H7 (cell line): ENCODE measurements at regions not wholly inside any gene's neighbourhood (a gene's known extent, or its start where the extent isn't known, plus 50 kb on each side); places are given as distances from the start of the nearest gene placed in this dataset.

Experiments
- DNase-seq: peaks from one replicate; pipeline ENCODE4 v3.0.0; 2012
- H3K27me3 ChIP-seq: 2 replicates; pipeline ENCODE4 v1.6.0; 2011; ENCODE audit warnings: mild to moderate bottlenecking, low read length; ENCODE audit not compliant: control insufficient read depth, insufficient read depth
- H3K36me3 ChIP-seq: replicated peaks from 2 replicates; pipeline ENCODE4 v1.5.1; 2011; ENCODE audit warnings: low read length; ENCODE audit not compliant: control insufficient read depth, insufficient read depth
- H3K4me3 ChIP-seq: 2 replicates; pipeline ENCODE4 v1.5.1; 2011; ENCODE audit warnings: low read depth, mild to moderate bottlenecking, control low read depth, low read length, moderate library complexity; ENCODE audit not compliant: insufficient read depth

DNA sequence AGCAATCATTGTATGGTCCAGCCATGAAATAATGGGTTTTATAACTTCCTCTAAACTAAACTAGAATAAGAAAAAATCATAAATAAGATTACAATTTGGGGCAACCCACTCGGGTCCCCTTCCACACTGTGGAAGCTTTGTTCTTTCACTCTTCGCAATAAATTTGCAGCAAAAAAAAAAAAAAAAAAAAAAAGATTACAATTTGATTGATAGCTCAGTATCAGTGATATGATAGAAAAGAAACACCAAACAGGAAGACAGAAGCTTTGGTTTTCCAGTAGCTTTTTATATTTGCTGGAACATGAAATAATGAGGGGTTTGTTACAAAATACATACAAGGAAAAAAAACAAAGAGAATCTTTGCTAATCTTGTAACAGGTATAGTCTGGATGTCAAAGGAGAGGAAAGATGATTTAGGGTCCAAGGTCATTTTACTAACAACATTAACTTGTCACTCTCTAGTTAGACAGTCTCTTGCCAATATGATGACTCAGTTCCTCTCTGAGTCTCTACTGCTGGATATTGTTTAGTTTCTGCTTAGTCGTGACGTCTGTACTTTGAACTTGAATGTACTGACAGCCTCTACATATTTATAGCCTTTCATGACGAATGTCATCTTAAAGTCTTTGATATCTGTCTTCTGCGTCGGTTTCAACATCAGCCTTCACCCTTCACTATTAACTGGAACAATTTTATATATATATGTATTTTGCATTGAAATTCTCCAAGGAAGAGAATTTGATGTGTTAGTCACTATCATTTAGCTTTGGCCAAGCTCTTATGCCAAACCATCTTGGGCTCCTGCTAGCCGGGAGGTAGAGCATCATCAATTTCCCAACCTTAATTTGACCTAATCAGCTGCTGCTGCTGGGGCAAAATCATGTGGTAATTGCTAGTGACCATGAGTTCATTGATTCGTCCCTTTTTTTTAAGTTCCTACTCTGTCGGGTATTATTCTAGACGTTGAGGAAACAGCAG is 213.1 kb upstream of the STXBP5 start:
- Histone ChIP-seq H3K27me3 (no peaks in the 10 kb centered on the region), H3K36me3 (no peaks in the 10 kb centered on the region), H3K4me3 (no peak overlapping the region)
- no peak for DNase-seq

DNA sequence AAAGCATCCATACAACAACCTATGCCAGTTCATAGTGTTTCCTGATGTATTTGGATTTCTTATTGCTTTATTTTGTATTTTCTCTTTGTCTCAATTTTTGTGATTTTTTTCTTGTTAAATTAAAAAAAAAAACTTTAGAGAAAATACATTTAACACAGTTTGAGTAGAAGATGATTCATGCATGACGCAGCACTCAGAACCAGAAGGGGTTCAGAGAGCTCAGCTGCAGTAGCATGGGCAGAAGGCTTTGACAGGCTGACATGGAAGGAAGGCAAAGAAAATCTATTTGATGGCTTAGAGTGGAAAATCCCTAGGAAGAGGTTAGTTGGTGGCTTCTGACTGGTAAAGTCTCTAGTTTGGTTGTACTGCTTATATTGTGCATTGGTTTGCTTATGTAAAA is 207.2 kb upstream of the STXBP5 start:
- Histone ChIP-seq H3K36me3 (no peaks in the 10 kb centered on the region), H3K27me3 (no peaks in the 10 kb centered on the region), H3K4me3 (no peak overlapping the region)
- DNase-seq, result no peak

DNA sequence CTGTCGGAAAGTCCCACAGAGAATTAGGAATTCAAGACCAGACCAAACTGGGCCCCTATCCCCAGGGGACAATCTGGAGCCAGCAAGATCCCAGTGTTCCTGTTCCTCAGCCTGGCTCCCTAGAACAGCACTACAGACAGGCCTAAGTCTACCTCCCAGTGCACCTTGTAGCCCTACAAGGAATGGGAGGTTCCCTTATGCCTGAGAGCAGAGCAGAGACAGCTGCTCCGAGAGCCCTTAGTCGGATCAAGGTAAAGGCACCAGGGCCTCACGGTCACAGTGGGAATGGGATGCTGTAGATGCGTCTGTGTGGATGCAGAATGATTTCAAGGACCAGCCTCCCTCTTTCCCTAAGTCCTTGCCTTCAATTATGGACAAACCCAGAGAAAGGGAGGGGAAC is 204.5 kb upstream of the STXBP5 start:
- DNase-seq, result no peak

DNA sequence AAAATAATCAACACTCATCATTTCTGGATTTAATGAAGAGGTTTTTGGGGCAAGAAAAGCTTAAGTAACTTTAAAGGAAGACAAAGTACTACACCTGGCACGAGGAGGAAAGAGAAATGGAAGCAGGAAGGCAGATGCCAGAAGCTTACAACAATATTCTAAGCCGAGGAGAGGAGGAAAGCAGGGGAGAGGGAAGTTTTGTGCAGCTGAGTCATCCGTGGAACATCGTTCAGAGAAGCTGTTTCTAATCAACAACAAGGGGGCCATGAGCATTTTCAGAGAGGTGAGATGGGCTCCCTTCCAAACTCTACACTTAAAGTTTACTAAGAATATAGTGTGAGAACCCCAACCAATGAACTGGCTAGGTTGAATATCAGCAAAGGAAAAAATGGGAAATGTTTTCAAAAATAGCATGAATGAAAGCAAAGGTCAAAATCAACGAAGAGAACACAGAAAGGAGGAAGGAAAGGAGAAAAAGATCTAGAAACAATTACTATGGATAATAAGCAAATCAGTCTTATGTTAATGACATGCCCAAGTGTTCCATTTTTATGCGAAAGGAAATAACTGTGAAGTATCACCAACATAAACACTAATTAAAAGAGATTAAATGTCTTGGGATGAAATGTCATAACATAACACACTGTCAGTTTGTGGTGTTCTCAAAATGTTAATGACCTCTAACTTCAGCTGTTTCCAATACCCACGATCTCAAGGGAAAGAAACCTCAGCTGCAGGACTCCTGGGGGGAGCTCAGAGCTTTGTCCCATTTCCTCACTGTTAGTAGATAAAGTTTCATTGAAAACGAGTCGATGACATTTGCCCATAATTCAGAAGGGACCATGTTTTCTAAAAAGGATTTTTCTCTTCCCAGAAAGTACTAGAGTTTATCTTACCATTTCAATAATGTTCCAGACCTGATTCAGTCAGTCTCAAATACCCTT is 203.4 kb upstream of the STXBP5 start:
- Histone ChIP-seq H3K27me3 (no peaks in the 10 kb centered on the region), H3K4me3 (no peak overlapping the region), H3K36me3 (no peaks in the 10 kb centered on the region)
- DNase-seq, result no peak

More for the DNA sequence above, 204.5 kb upstream of the STXBP5 start:
- Histone ChIP-seq H3K36me3 (no peaks in the 10 kb centered on the region), H3K27me3 (no peaks in the 10 kb centered on the region), H3K4me3 (no peak overlapping the region)

DNA sequence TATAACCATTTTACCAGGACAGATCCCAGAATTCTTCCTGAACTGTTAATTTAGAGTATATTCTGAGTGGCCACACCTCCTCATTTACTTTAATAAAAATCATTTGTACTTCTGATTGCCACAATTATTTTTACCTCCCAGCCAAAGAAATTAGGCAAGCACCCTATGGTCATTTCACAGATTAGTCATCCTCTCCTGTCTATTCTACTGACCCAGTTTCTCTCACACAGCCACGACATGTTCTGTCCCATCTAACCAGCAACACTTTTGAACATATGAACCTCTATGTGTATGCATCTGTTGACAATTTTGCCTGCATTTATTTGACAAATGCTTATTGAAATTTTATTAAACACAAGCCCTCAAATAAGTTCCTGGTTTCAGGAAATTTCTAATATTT is 202.6 kb upstream of the STXBP5 start:
- Histone ChIP-seq H3K36me3 (no peaks in the 10 kb centered on the region), H3K27me3 (no peaks in the 10 kb centered on the region), H3K4me3 (no peak overlapping the region)
- DNase-seq, result no peak

DNA sequence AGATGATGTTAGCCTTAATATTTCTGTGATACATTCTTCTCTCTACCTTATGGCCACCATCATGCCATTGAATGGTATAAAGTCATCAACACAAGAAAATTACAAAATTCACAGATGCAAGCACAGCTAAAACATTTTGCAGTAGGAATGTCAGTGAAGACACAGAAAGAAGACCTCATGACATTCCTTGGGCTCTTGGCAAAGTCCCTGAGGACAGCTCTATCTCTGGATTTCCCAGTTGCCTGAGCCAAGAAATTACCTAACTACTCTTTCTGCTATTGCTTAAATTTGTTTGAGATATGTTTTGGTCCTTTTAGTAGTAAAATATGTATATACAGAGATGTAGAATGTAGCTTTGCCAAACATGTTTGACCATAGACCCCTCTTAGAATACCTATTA is 201.0 kb upstream of the STXBP5 start:
- no peak overlapping the region for H3K4me3 ChIP-seq
- no peaks in the 10 kb centered on the region for H3K27me3 ChIP-seq
- no peak for DNase-seq
- H3K36me3 ChIP-seq, result no peaks in the 10 kb centered on the region

DNA sequence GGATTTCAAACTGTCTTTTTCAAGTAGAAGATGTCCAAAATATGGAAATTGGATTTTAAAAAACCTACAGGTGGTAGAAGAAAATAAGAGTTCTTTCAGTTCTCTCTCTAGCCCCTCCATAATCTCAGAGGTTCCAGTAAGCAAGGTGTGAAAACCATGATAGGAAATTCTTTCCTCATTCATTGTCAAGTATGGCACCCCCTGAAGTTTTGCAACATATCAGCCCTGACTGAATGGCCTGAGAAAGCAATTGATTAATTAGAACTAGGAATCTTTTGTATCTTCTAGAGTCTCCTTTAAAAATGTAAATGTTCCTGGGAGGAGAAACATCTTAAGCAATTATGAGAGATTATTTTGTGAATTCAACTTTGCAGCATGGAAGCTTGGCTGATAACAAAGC is 198.7 kb upstream of the STXBP5 start:
- H3K27me3 ChIP-seq, result no peaks in the 10 kb centered on the region
- H3K36me3 ChIP-seq, result no peaks in the 10 kb centered on the region
- no peak for DNase-seq
- H3K4me3 ChIP-seq, result no peak overlapping the region

DNA sequence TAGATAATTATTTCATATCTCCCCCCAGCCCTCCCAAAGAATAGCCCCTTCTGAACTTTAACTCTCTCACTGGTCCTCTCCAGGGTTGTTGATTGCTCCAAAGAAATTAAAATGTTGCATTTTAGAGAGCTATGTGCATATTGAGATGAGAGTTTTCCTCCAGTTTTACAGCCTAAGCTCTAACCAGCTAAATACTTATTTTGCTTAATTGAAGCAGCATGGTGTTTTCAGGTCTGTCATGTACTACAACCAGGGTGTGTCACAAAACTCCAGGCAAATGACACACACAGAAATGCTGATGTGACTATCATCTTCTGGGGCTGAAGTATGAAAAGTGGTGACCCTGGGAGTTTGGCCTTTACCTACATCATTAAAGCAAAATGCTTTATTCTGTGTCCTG is 196.8 kb upstream of the STXBP5 start:
- no peak overlapping the region for H3K4me3 ChIP-seq
- no peak for DNase-seq
- no peaks in the 10 kb centered on the region for H3K27me3 ChIP-seq
- H3K36me3 ChIP-seq, result no peaks in the 10 kb centered on the region

DNA sequence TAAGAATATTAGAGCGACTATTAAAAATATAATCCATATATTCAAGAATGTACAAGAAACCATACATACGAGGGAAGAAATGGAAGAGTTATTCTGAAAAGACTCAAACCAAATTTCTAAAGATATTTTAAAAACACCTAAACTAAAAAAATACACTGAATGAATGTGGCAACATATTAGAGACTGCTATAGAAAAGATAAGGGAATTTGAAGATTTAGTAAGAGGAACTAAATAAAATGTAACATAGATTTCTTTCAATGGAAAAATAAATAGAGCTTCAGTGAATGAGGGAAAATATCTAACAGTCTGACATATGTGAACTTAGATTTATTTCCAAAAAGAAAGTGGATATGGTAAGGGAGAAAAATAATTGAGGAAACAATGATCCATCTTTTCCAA is 194.9 kb upstream of the STXBP5 start:
- Histone ChIP-seq H3K4me3 (no peak overlapping the region), H3K36me3 (no peaks in the 10 kb centered on the region), H3K27me3 (no peaks in the 10 kb centered on the region)
- DNase-seq, result no peak

DNA sequence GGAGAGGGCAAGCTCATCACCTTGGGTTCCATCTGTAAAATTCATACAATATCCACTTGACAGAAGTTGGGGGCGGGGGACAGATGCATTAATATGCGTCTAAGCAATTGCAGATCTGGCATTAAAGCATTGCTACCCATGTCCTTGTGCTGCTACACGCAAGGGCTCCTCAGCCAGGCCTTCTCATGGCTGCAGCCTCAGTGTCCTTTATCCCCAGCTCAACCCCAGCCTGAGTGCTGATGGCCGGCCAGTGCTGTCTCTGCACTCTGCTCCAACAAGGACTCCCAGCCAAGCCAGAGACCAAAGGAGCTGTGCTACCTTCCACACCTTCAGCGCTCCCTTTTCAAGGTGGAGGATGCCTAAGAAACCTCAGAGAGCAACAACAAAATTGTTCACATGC is 188.5 kb upstream of the STXBP5 start:
- Histone ChIP-seq H3K36me3 (no peaks in the 10 kb centered on the region), H3K4me3 (no peak overlapping the region), H3K27me3 (no peaks in the 10 kb centered on the region)
- DNase-seq, result no peak

DNA sequence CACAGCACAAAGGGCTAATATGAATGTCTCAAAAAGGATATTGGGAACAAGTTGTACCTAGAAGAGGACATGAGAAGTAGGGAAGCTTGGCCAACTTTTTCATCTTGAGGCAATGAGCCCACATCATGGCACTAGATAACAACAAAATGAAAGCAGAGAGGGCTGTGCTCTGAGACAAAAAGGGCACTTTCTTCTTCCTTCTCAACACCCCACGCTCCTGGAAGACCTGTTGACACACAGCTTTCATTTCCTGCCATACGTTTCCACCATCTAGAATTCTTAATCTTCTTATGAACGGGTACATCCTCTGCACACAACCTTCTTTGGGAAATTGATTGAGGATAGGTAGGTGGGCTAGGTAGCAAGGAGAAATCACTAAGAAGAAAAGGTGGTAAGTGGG is 187.8 kb upstream of the STXBP5 start:
- Histone ChIP-seq H3K4me3 (no peak overlapping the region), H3K27me3 (no peaks in the 10 kb centered on the region), H3K36me3 (no peaks in the 10 kb centered on the region)
- DNase-seq, result no peak

DNA sequence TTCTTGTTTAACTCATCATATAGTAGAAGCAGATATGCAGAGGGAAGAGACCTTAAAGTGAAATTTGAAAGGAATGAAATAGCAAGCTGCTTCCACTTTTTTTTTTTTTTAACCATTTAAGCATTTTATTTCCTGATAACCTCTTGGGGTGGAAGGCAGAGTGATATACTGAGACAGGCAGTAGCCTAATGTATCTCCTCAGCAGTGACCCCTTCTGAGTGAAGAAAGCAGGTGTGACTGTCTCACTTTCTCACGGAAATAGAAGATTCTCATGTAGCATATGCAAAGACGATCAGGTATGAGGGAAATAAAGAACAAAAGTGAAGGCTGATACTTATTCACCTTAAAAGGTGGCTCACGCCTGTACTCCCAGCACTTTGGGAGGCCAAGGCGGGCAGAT is 187.1 kb upstream of the STXBP5 start:
- no peak for DNase-seq
- no peaks in the 10 kb centered on the region for H3K36me3 ChIP-seq
- H3K4me3 ChIP-seq, result no peak overlapping the region
- H3K27me3 ChIP-seq, result no peaks in the 10 kb centered on the region

DNA sequence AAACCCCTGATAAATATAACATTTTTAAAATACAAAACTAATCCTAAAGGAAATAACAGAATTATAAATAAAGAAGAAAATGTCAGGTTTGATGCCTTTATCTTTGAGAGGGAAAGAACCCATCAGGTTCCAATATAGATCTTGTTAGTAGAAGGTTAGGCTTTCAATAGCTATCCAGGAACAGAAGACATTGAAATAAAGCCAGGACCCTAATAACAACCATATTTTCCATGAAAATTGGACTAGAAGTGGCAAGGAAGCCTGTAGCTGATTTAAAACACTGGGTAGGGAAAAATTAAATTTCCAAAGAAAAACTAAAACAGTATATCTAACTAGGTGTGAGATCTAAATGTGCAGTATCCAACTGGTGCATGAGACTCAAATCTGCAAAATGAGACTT is 185.2 kb upstream of the STXBP5 start:
- Histone ChIP-seq H3K27me3 (no peaks in the 10 kb centered on the region), H3K4me3 (no peak overlapping the region), H3K36me3 (no peaks in the 10 kb centered on the region)
- DNase-seq, result no peak

DNA sequence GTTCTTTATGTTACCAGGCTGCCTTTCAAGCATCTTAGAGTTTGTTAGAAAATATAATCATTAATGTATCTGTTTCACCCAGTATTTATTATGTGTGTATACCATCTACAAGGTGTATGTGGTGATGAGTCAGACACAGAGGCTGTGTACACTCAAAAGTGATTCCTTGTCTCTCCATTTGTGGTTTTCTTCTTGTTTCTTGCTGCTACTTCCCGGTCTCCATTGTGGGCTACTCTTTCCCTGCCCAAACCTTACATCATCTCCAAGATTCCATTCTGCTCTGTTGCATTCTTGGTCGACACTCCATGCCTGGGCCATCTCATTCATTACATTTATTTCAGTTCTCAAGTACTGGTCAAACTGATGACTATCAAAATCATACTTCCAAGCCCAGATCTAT is 182.2 kb upstream of the STXBP5 start:
- DNase-seq, result no peak
- Histone ChIP-seq H3K4me3 (no peak overlapping the region), H3K27me3 (no peaks in the 10 kb centered on the region), H3K36me3 (no peaks in the 10 kb centered on the region)

DNA sequence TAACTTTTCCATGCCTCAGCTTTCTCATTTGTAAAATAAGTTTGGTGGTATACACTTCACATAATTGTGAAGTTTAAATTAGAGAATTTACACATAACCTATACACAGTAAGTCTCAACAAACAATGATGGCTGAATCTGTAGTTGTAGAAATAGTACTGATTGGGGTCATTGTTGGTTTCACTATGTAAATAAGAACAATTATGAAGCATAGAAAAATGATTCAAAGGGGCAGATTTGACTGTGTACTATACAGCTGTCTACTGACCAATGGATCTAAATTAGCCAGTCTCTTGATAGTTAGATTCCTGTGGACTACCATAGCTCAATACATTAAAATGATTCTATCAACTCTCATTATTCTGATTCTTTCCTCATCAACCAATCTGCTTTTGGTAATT is 181.1 kb upstream of the STXBP5 start:
- no peak for DNase-seq
- Histone ChIP-seq H3K4me3 (no peak overlapping the region), H3K36me3 (no peaks in the 10 kb centered on the region), H3K27me3 (no peaks in the 10 kb centered on the region)
